RWPE2 (cell line): ENCODE measurements at regions not wholly inside any gene's neighbourhood (a gene's known extent, or its start where the extent isn't known, plus 50 kb on each side); places are given as distances from the start of the nearest gene placed in this dataset.

ENCODE experiments used
- ATAC-seq: fragments of 200-7000 bp; cut with Tn5 transposase; 3 replicates; pipeline ENCODE4 v1.9.1; 2021; ENCODE audit warnings: low read depth
- DNase-seq: peaks from one replicate; pipeline ENCODE4 v3.0.0-alpha.2; 2020; ENCODE audit warnings: low spot score
- H3K27ac ChIP-seq: fragments of 450-650 bp; 2 replicates; pipeline ENCODE4 v1.5.1; 2017; ENCODE audit warnings: mild to moderate bottlenecking; ENCODE audit not compliant: poor library complexity, severe bottlenecking
- H3K27me3 ChIP-seq: fragments of 250-450 bp; sonication (Bioruptor Pico); 2 replicates; pipeline ENCODE4 v1.5.1; 2021; ENCODE audit warnings: mild to moderate bottlenecking, moderate library complexity; ENCODE audit not compliant: insufficient read depth, poor library complexity, severe bottlenecking
- H3K36me3 ChIP-seq: fragments of 250-450 bp; sonication (Bioruptor Pico); 2 replicates; pipeline ENCODE4 v1.5.1; 2020; ENCODE audit warnings: low read depth, mild to moderate bottlenecking, moderate library complexity
- H3K4me1 ChIP-seq: fragments of 250-450 bp; sonication (Bioruptor Pico); 2 replicates; pipeline ENCODE4 v1.5.1; 2021; ENCODE audit warnings: mild to moderate bottlenecking, moderate library complexity; ENCODE audit not compliant: insufficient read depth, poor library complexity, severe bottlenecking
- H3K4me3 ChIP-seq: fragments of 250-450 bp; sonication (Bioruptor Pico); 2 replicates; pipeline ENCODE4 v1.5.1; 2021; ENCODE audit warnings: mild to moderate bottlenecking, moderate library complexity; ENCODE audit not compliant: severe bottlenecking
- H3K9me3 ChIP-seq: fragments of 250-450 bp; sonication (Bioruptor Pico); 2 replicates; pipeline ENCODE4 v1.5.1; 2021; ENCODE audit warnings: mild to moderate bottlenecking, moderate library complexity; ENCODE audit not compliant: severe bottlenecking
- CTCF ChIP-seq: fragments of 450-650 bp; IDR thresholded peaks from one replicate; pipeline ENCODE4 v1.5.1; 2017; ENCODE audit warnings: mild to moderate bottlenecking, moderate library complexity; ENCODE audit not compliant: poor library complexity, severe bottlenecking

- ATAC-seq, result no peak
- H3K9me3 ChIP-seq, result no peaks in the 10 kb centered on the region
- H3K27me3 ChIP-seq, result no peaks in the 10 kb centered on the region
- DNase-seq, result no peak
- no peaks in the 10 kb centered on the region for H3K36me3 ChIP-seq
- no peak overlapping the region for H3K4me3 ChIP-seq
- TF ChIP-seq CTCF, result no peak
- no peak overlapping the region for H3K27ac ChIP-seq
- H3K4me1 ChIP-seq, result no peaks in the 10 kb centered on the region
Measured at GRCh38 chr11:129593098-129593497, 217.4 kb downstream of the BARX2 start.

- no peaks in the 10 kb centered on the region for H3K27me3 ChIP-seq
- TF ChIP-seq CTCF, result no peak
- DNase-seq, result no peak
- H3K4me1 ChIP-seq, result no peaks in the 10 kb centered on the region
- no peaks in the 10 kb centered on the region for H3K9me3 ChIP-seq
- no peak for ATAC-seq
- no peak overlapping the region for H3K4me3 ChIP-seq
- no peaks in the 10 kb centered on the region for H3K36me3 ChIP-seq
- no peak overlapping the region for H3K27ac ChIP-seq
Measured at GRCh38 chr11:129595038-129595962, 219.7 kb downstream of the BARX2 start.

GRCh38 chr11:129596351-129596750 is 219.3 kb upstream of the TMEM45B start:
- Histone ChIP-seq H3K4me3 (no peak overlapping the region), H3K27ac (no peak overlapping the region), H3K36me3 (no peaks in the 10 kb centered on the region), H3K27me3 (no peaks in the 10 kb centered on the region), H3K9me3 (peaks cover 4% of the 10 kb centered on the region), H3K4me1 (no peaks in the 10 kb centered on the region)
- no peak for DNase-seq
- no peak for TF ChIP-seq CTCF
- ATAC-seq, result no peak

GRCh38 chr11:129598378-129598777 is 217.3 kb upstream of the TMEM45B start:
- Histone ChIP-seq H3K4me1 (no peaks in the 10 kb centered on the region), H3K36me3 (no peaks in the 10 kb centered on the region), H3K27ac (no peak overlapping the region), H3K4me3 (no peak overlapping the region), H3K27me3 (no peaks in the 10 kb centered on the region), H3K9me3 (peaks cover 5% of the 10 kb centered on the region)
- TF ChIP-seq CTCF, result no peak
- DNase-seq (no peak), ATAC-seq (no peak)

GRCh38 chr11:129605815-129606214 is 209.8 kb upstream of the TMEM45B start:
- H3K9me3 ChIP-seq, result peaks cover 5% of the 10 kb centered on the region
- no peaks in the 10 kb centered on the region for H3K36me3 ChIP-seq
- no peak overlapping the region for H3K4me3 ChIP-seq
- DNase-seq (no peak), ATAC-seq (no peak)
- H3K27me3 ChIP-seq, result no peaks in the 10 kb centered on the region
- H3K4me1 ChIP-seq, result peaks cover 4% of the 10 kb centered on the region
- H3K27ac ChIP-seq, result no peak overlapping the region
- TF ChIP-seq CTCF, result no peak
